K562 (cell line): ENCODE measurements at regions not wholly inside any gene's neighbourhood (a gene's known extent, or its start where the extent isn't known, plus 50 kb on each side); places are given as distances from the start of the nearest gene placed in this dataset.

Experiments used
- ATAC-seq: fragments of 200-7000 bp; cut with Tn5 transposase; 3 replicates; pipeline ENCODE4 v1.9.1; 2020; ENCODE audit warnings: moderate library complexity
- BruUV-seq: library from RNA; stranded (reverse); fragments of 400-500 nt; replicated peaks from 2 replicates; lab custom pipeline; 2021; lab: Mats Ljungman, UMichigan
- CTCF ChIA-PET: fragments of 300-600 bp; formaldehyde crosslinking; extraction: SDS; loops from one replicate; lab custom pipeline; 2021; ENCODE audit warnings: low intra/inter-chr PET ratio; lab: Yijun Ruan, JAX
- POLR2A ChIA-PET: fragments of 300-600, 350-650 bp; sonication (Branson Sonifier 250); formaldehyde crosslinking; extraction: SDS; loops from one replicate; lab custom pipeline; 2021; ENCODE audit warnings: antibody characterized with exemption, inconsistent platforms; lab: Yijun Ruan, JAX
- DNase-seq, 4 experiments: peaks; one replicate each; pipeline versions ENCODE4 v3.0.0 to v3.0.0-alpha.2; 2011 to 2018; ENCODE audit warnings: low spot score in 3 of 4, mixed read lengths in 3 of 4; ENCODE audit errors: extremely low read depth in 1 of 4
- FAIRE-seq: peaks from 2 replicates; lab custom pipeline; 2011; peaks lifted over from hg19 to GRCh38; lab: Jason Lieb, UNC
- H2AFZ ChIP-seq: 2 replicates; pipeline ENCODE4 v1.6.0; 2011; ENCODE audit warnings: low read depth, low read length, control low read depth, inconsistent platforms
- H3K27ac ChIP-seq: fragments of 200-600 bp; 3 replicates; pipeline ENCODE4 v1.8.0; 2011; ENCODE audit warnings: low read depth, mild to moderate bottlenecking, control low read depth, inconsistent platforms, low read length, moderate library complexity, mixed read lengths; ENCODE audit errors: extremely low read depth
- H3K27me3 ChIP-seq, 2 experiments: fragments of 300-600 bp in 1 of 2; 2 replicates in 1 of 2; 3 replicates in 1 of 2; pipeline versions ENCODE4 v1.6.0 to v1.8.0; 2011; ENCODE audit warnings: inconsistent platforms in 2 of 2, low read length in 2 of 2, mild to moderate bottlenecking in 1 of 2, mixed read lengths in 1 of 2, moderate library complexity in 1 of 2; ENCODE audit not compliant: control insufficient read depth in 2 of 2, insufficient read depth in 2 of 2
- H3K36me3 ChIP-seq: fragments of 300-600 bp; 3 replicates; pipeline ENCODE4 v1.8.0; 2011; ENCODE audit warnings: mild to moderate bottlenecking, low read length, inconsistent platforms; ENCODE audit not compliant: control insufficient read depth, insufficient read depth
- H3K4me1 ChIP-seq, 2 experiments: fragments of 200-600 bp in 1 of 2; replicated peaks in 1 of 2; 2 replicates in 1 of 2; 3 replicates in 1 of 2; pipeline versions ENCODE4 v1.5.1 to v1.8.0; 2011; ENCODE audit warnings: inconsistent platforms in 2 of 2, low read length in 2 of 2, mild to moderate bottlenecking in 1 of 2, mixed read lengths in 1 of 2, moderate library complexity in 1 of 2; ENCODE audit not compliant: control insufficient read depth in 2 of 2, insufficient read depth in 2 of 2
- H3K4me2 ChIP-seq: 2 replicates; pipeline ENCODE4 v1.6.1; 2011; ENCODE audit warnings: low read length, control low read depth, inconsistent platforms, mixed read lengths; ENCODE audit not compliant: insufficient read depth
- H3K4me3 ChIP-seq: fragments of 200-600 bp; sonication (generic), shearing (Covaris generic); 2 replicates; pipeline ENCODE4 v1.5.1; 2016; ENCODE audit warnings: control low read depth, inconsistent platforms
- H3K79me2 ChIP-seq: fragments of 200-600 bp; 3 replicates; pipeline ENCODE4 v1.8.0; 2011; ENCODE audit warnings: low read length, inconsistent platforms; ENCODE audit not compliant: control insufficient read depth, insufficient read depth
- H3K9ac ChIP-seq, 2 experiments: 2 replicates each; pipeline versions ENCODE4 v1.6.0 to v1.6.1; 2011; ENCODE audit warnings: low read depth in 2 of 2, low read length in 2 of 2, control low read depth in 1 of 2, inconsistent platforms in 1 of 2, mild to moderate bottlenecking in 1 of 2, mixed read lengths in 1 of 2; ENCODE audit not compliant: insufficient read depth in 1 of 2
- H3K9me1 ChIP-seq: one replicate; pipeline ENCODE4 v1.6.0; 2011; ENCODE audit warnings: inconsistent platforms, mild to moderate bottlenecking, low read length, moderate library complexity; ENCODE audit not compliant: control insufficient read depth, insufficient read depth
- H3K9me3 ChIP-seq: replicated peaks from 2 replicates; pipeline ENCODE4 v1.5.1; 2011; ENCODE audit warnings: low read depth, low read length, inconsistent platforms; ENCODE audit not compliant: control insufficient read depth, insufficient read depth
- H4K20me1 ChIP-seq: replicated peaks from 2 replicates; pipeline ENCODE4 v1.6.1; 2011; ENCODE audit warnings: low read length, inconsistent platforms, mixed read lengths; ENCODE audit not compliant: control insufficient read depth, insufficient read depth
- CEBPB ChIP-seq: fragments of 450-650 bp; IDR thresholded peaks from 2 replicates; pipeline ENCODE4 v1.6.1; 2016; ENCODE audit warnings: missing genetic modification characterization, missing compliant biosample characterization
- CEBPG ChIP-seq, 3 experiments: fragments of 200-800 bp in 1 of 3; sonication (Bioruptor generic) in 1 of 3; sonication (generic) in 1 of 3; formaldehyde crosslinking in 1 of 3; IDR thresholded peaks in 2 of 3; conservative IDR thresholded peaks in 1 of 3; 2 replicates each; pipeline versions ENCODE4 v1.6.1 to v1.8.0; 2016 to 2022; ENCODE audit warnings: missing compliant biosample characterization in 2 of 3, missing genetic modification characterization in 2 of 3, mild to moderate bottlenecking in 1 of 3, missing genetic modification reagents in 1 of 3
- LCOR ChIP-seq: sonication (generic); formaldehyde crosslinking; IDR thresholded peaks from 2 replicates; pipeline ENCODE4 v1.8.0; 2022; ENCODE audit warnings: mild to moderate bottlenecking, missing genetic modification reagents
- MEF2A ChIP-seq: IDR thresholded peaks from 2 replicates; pipeline ENCODE4 v1.6.1; 2011; ENCODE audit warnings: low read depth, mild to moderate bottlenecking, low read length, moderate library complexity; ENCODE audit not compliant: control insufficient read depth
- ZNF589 ChIP-seq: fragments of 200-800 bp; sonication (Bioruptor generic); IDR thresholded peaks from 2 replicates; pipeline ENCODE4 v1.6.1; 2016; ENCODE audit warnings: low read depth, missing genetic modification characterization, missing compliant biosample characterization
- WGBS: fragments of 100-300 bp; shearing (Covaris generic); methylation state at CpG from one replicate; pipeline ENCODE4 v1.1.6; 2016; ENCODE audit warnings: low coverage, mixed read lengths; ENCODE audit not compliant: insufficient coverage; ENCODE audit errors: missing lambda C conversion rate; 5-methylcytosine and 5-hydroxymethylcytosine counted together
- in situ Hi-C: fragments of 300-500 bp; cut with MboI; formaldehyde crosslinking; loops from 4 replicates; pipeline ENCODE4 v1.15.0; 2018; ENCODE audit warnings: inconsistent platforms, mixed read lengths
- intact Hi-C: fragments of 100-400 bp; cut with micrococcal nuclease; formaldehyde crosslinking; loops from 2 replicates; pipeline ENCODE4 v1.14.2; 2022
- TF ChIP-seq, protein P1 (sequence below), 2 experiments: fragments of 200-800 bp in 1 of 2; sonication (Bioruptor generic) in 1 of 2; sonication (generic) in 1 of 2; formaldehyde crosslinking in 1 of 2; IDR thresholded peaks in 1 of 2; conservative IDR thresholded peaks in 1 of 2; 2 replicates each; pipeline versions ENCODE4 v1.5.0 to v1.6.1; 2016 to 2020; ENCODE audit warnings: missing compliant biosample characterization in 1 of 2, missing genetic modification characterization in 1 of 2, missing genetic modification reagents in 1 of 2

DNA sequence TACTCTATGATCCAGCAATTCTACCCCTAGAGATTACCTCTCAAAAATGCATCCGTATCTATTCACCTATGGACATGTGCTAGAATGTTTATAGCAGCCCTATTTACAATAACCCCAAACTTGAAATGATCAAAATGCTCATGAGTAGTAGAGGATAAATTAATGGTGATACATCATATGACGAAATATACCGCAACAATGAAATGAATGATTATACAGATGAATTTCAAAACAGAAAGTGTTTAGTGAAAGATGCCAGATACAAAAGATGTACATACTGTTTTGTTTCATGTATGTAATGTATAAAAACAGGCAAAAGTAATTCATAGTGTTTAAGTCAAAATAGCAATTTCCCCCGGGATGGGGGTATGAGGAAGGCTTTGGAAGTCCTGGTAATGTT, 91.0 kb upstream of the CD55 start:
- H3K9ac ChIP-seq: no peak overlapping the region
- no peaks in the 10 kb centered on the region for H3K79me2 ChIP-seq
- 53% methylated on average over 4 of the region's 4 CpGs for WGBS
- intact Hi-C loops: no loop called here
- H3K27me3 ChIP-seq: no peaks in the 10 kb centered on the region
- no peak for ATAC-seq
- H3K9me3 ChIP-seq: no peaks in the 10 kb centered on the region
- H4K20me1 ChIP-seq: no peaks in the 10 kb centered on the region
- FAIRE-seq: no peak
- ChIA-PET CTCF (no interaction called here), POLR2A (no interaction called here)
- TF ChIP-seq CEBPB (tag) (peak; percentile 44), MEF2A (no peak), CEBPG (CRISPR knock-in tag; IDR thresholded peaks at IDR 0.05) (no peak), CEBPG (tag; conservative IDR thresholded peaks at IDR 0.05 in 1 of 2, IDR thresholded peaks at IDR 0.05 in 1 of 2) (peak in 1 of 2 experiments; percentile 54; a peak in 1 of 4 replicates), ZNF589 (CRISPR knock-in tag) (no peak), LCOR (CRISPR knock-in tag) (no peak)
- TF ChIP-seq, protein P1, sequence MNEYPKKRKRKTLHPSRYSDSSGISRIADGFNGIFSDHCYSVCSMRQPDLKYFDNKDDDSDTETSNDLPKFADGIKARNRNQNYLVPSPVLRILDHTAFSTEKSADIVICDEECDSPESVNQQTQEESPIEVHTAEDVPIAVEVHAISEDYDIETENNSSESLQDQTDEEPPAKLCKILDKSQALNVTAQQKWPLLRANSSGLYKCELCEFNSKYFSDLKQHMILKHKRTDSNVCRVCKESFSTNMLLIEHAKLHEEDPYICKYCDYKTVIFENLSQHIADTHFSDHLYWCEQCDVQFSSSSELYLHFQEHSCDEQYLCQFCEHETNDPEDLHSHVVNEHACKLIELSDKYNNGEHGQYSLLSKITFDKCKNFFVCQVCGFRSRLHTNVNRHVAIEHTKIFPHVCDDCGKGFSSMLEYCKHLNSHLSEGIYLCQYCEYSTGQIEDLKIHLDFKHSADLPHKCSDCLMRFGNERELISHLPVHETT (CRISPR knock-in tag; conservative IDR thresholded peaks at IDR 0.05 in 1 of 2, IDR thresholded peaks at IDR 0.05 in 1 of 2): no peak
- no peaks in the 10 kb centered on the region for H3K36me3 ChIP-seq
- in situ Hi-C loops: no loop called here
- no peak overlapping the region for H2AFZ ChIP-seq
- DNase-seq: no peak
- no peak overlapping the region for H3K4me3 ChIP-seq
- no peak overlapping the region for H3K4me2 ChIP-seq
- no peaks in the 10 kb centered on the region for H3K9me1 ChIP-seq
- no peak overlapping the region for H3K27ac ChIP-seq
- peaks cover 0 to 7% of the 10 kb centered on the region in 2 experiments; a peak in 2 of 5 replicates for H3K4me1 ChIP-seq
- no TSS peak for BruUV-seq
